SH-SY5Y (cell line): ENCODE measurements at regions not wholly inside any gene's neighbourhood (a gene's known extent, or its start where the extent isn't known, plus 50 kb on each side); places are given as distances from the start of the nearest gene placed in this dataset.

Experiments used
- GATA2 ChIP-seq: IDR thresholded peaks from 2 replicates; pipeline ENCODE4 v1.6.1; 2011; ENCODE audit warnings: mild to moderate bottlenecking, low read depth, low read length
- GATA3 ChIP-seq: IDR thresholded peaks from 2 replicates; pipeline ENCODE4 v1.6.1; 2011; ENCODE audit warnings: low read depth, mild to moderate bottlenecking, low read length, moderate library complexity

GRCh38 chr4:137768881-137769280 lies 236.6 kb upstream of the PCDH18 start:
- TF ChIP-seq GATA2: no peak
- TF ChIP-seq GATA3: no peak
